Gastroesophageal sphincter (tissue), 3 donors: ENCODE measurements at regions not wholly inside any gene's neighbourhood (a gene's known extent, or its start where the extent isn't known, plus 50 kb on each side); places are given as distances from the start of the nearest gene placed in this dataset.

Source experiments
- CTCF ChIP-seq, 4 experiments: fragments of 200-600 bp in 2 of 4; fragments of 450-650 bp in 2 of 4; sonication (generic) in 1 of 4; IDR thresholded peaks; one replicate each; pipeline ENCODE4 v1.5.1; 2017 to 2019; ENCODE audit warnings: antibody characterized with exemption in 4 of 4, mild to moderate bottlenecking in 2 of 4, moderate library complexity in 2 of 4
- EP300 ChIP-seq: sonication (generic); formaldehyde crosslinking; IDR thresholded peaks from one replicate; pipeline ENCODE4 v1.6.1; 2017; ENCODE audit warnings: antibody characterized with exemption, mild to moderate bottlenecking

- TF ChIP-seq CTCF (IDR thresholded peaks at IDR 0.05) (no peak), EP300 (no peak)
Measured at GRCh38 chr12:95371571-95371970, 102.4 kb upstream of the METAP2 start.
